ENCODE measurements at regions not wholly inside any gene's neighbourhood (a gene's known extent, or its start where the extent isn't known, plus 50 kb on each side); places are given as distances from the start of the nearest gene placed in this dataset.

DNA sequence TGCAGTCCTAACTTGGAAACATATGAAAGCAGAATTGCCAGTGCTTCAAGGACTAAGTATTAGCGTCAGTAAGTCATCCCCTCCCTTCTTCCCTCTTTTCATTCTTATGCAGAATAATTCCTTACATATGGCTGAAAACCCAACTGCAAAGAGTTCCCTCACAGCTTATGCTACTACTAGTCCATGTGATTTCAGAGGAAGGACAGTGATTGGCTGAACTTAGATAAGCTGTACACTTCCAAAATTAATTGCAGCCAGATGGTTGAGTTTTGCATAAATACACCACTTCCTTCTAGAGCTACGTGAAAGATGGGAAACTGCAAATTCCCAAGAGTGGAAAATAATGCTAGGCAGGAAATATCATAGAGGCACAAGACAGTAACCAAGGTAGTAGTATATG is 730.4 kb downstream of the OLFM4 start:
- DNase-seq, result no peak

DNA sequence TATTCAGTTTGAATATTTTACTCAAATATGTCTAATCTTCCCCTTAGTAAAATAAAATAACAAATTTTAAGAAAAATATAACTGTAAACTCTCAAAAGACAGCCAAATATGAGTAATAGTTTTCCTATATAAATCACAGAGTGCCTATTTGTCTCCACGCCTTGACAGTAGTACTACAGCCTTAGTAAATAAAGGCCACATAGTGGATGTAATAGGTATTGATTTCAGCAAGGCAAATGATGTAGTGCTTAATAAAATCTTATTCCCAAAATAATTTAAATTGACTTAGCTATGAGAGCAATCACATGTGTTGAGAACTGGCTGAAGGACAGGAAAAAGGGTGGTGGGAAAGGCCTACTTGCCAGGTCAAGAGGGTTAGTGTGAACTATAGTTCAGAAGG is 747.2 kb downstream of the OLFM4 start:
- no peak for DNase-seq

DNA sequence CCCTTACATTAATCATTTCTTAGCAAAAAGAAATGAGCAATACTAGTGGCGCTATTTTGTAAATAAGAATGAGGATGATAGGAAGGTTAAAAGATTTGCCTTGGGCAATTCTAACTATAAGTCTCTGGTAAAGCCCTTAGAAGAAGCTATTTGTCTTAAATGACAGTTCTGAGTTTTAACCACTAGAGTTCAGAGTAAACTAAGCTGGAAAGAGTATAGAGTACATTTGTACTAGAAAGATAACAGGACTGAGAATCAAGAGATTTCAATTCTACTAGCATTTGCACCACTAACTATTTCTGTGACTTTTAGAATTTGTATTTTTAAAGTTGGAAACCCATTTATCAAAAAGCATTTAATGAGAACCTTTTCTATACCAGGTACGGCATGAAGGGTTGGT is 750.3 kb downstream of the OLFM4 start:
- DNase-seq, result no peak

- no peak for DNase-seq
Measured at GRCh38 chr13:53781941-53782340, 753.3 kb downstream of the OLFM4 start.

GRCh38 chr13:53782488-53782961 is 753.9 kb downstream of the OLFM4 start:
- peak; percentile 57 for DNase-seq

- peak; percentile 28 for DNase-seq
Measured at GRCh38 chr13:53783471-53783870, 754.9 kb downstream of the OLFM4 start.

GRCh38 chr13:53788286-53788685 is 759.7 kb downstream of the OLFM4 start:
- DNase-seq, result no peak

DNA sequence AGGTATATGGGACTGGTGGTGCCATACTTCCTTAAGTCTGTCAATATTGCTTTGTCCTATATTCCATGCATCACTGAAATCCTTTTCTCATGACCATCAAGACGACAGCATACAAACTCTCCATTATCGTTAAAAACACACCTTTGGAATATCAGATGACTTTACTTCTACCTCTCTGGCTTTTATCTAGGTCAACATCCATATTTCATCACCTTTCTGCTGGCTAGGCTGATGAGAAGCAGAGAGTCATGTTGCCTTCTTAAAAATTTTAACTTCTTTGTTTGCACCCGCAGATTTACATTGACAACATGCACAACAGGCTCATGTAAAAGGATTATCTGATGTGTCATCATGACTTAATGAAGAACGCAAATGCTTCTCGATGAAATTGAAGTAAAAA is 771.4 kb downstream of the OLFM4 start:
- DNase-seq, result no peak

DNA sequence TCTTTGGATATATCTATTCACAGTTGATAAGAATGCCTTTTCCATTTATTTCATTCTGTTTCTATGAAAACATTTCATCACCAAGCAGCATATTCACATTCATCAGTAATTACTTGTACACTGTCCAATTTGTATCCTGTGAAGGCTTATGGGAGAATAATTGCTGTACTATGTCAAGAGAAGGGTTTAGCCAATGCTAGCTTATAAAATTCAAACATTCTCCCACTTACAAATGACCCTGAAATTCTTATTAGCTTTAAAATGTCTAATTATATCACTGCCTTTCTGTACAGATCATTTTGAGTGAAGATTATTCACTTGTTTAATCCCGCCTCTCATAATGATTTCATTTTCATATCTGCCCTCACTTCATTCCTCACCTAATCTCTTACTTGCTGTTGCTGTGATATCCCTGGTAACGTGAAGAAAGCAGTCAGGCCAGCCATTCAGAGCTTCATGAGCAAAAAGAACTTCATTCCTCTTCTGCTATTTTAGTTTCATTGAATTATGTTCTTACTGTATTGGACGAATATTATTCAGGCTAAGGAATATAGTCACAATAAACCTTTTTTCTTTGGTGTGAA is 778.7 kb downstream of the OLFM4 start:
- DNase-seq, result no peak

GRCh38 chr13:53821632-53822031 is 793.0 kb downstream of the OLFM4 start:
- DNase-seq, result no peak

DNA sequence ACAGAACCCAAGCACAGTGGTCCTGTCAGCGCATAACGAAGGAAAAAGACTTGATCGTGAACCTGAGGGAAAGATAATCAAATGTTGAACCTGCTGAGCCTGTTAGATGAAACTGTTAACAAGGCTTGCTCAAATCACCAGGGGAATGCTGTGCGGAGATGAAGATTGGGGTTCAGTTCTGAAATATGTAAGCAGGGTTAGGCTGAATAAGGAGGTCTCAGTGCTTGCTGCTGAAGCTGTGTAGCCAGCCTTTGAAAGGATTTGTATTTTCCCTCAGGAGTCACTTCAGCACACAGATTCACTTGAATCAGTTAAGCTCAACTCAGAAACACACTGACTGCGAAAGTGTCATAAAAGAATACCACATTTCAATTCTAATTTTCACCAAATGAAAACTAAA is 793.5 kb downstream of the OLFM4 start:
- DNase-seq, result no peak

GRCh38 chr13:53839461-53839860 is 810.8 kb downstream of the OLFM4 start:
- DNase-seq, result no peak

GRCh38 chr13:53844473-53845146 is 816.0 kb downstream of the OLFM4 start:
- DNase-seq, result no peak

GRCh38 chr13:53847502-53847901 is 818.9 kb downstream of the OLFM4 start:
- no peak for DNase-seq

- no peak for DNase-seq
Measured at GRCh38 chr13:53848366-53848961, 819.9 kb downstream of the OLFM4 start.

DNA sequence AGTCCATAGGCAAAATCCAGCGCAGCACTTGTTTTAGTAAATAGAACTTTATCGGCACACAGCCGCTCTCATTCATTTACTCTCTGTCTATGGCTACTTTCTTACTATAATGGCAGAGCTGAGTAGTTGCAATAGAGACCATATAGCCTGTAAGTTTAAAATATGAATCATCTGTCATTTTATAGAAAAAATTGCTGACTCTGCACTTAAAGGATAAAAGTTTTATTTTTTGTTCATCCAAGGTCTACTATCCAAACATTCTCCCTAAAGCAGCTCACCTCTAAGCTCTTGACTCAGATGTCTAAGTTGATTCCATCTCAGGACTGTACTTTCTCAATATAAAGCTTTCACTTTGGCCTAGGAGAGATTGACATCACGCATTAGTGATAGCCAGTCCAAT is 825.7 kb downstream of the OLFM4 start:
- DNase-seq, result no peak

DNA sequence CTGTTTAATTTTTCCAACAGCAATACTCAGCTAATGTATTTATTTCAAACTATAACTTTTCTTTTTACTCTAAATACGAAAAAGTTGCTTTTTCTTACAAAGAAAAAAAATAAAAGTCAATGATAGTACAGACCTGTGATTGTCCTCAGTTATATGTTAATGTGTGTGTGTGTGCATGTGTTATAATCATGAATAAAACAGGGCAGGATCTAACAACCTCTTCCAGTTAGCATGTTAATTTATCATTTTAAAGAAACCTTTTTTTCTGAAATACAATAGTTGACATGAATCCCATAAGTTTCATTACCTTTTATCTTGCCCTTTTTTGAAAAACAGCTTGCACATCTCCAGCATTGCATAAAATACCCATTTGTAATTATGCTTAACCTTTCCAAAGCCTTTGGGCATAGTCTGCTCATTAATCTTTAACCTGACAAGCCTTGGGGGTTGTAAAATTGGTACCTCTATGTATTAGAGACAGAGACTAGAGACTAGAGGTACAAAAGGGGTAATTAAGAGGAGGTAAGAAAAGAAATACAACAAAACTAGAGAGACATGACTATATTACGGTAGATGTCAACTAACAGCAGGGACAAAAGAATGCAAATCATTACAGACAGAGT is 828.1 kb downstream of the OLFM4 start:
- DNase-seq, result no peak

GRCh38 chr13:53863520-53863919 is 834.9 kb downstream of the OLFM4 start:
- DNase-seq, result no peak

- peak; percentile 6 for DNase-seq
Measured at GRCh38 chr13:53873558-53873957, 844.9 kb downstream of the OLFM4 start.

DNA sequence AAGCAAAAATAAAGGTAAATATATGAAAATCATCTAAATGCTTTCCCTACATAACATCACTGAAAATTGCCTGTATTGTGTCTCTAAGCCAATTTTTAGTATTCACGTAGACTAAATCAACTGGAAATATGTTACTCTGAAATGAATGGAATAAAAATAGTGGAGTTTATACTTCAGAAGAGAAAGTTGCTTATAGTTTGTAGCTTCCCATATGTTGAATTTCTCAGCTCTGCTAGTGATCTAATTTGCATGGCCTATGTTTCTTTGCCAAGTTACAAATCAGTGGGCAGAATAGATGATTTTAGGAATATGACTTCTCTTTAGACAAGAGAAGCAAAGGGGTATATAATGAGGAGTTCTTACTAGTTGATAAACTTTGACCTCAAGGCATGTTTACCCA is 850.2 kb downstream of the OLFM4 start:
- DNase-seq, result no peak

DNA sequence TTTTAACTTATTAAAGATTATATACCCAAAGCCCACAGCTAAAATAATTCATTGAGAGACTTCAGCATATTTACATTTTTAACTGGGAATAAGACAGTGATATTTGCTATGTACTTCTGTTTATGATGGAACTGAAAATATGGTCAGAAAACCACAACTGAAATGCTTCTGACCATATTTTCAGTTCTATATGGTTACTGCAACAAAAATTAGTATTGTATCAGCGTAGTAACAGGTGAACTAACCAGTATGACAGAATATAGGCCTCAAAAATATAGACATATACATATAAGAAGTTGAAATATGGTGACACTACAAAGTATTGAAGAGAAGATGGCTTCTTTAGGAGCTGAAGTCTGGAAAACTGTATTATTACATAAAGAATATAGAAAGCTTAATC is 857.4 kb downstream of the OLFM4 start:
- no peak for DNase-seq

GRCh38 chr13:53890696-53891095 is 862.1 kb downstream of the OLFM4 start:
- DNase-seq, result no peak

DNA sequence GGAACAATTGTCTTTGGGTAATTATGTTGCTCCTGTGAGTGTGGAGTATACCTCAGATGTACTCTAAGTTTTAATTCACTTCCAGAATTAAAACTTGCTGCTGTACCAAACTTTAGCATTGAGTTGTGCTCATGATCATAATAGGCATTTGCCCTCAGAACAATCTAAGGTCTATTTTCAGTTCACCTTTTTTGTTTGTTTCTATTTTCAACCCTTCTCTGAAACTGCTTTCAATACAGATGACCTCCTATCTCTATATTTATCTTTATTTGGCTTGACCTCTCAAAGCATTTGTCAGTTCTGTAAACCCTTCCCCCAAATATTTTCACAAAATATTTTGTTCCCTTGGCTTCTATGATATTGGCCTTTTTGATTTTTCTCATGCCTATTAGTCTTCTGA is 873.0 kb downstream of the OLFM4 start:
- DNase-seq, result no peak

DNA sequence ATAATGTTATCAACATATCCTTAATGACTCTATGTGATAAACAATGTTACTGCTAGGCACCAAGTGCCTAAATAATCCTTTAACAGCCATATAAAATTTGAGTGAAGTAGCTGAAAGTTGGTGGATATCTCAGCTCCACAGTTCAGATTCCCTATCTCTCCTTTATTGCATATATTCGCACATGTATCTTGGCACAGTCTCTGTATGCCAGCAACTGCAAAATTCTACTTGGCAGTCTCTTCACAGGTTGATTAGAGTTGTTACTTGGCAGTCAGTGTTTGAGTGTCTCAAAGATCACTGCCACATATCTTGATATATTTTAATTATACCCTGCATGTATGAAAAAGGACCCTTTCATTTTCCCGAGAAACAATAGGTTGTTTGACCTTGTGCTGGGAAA is 879.3 kb downstream of the OLFM4 start:
- DNase-seq, result no peak
